Cardiac muscle cell (in vitro differentiated cells and primary cell): ENCODE measurements at regions not wholly inside any gene's neighbourhood (a gene's known extent, or its start where the extent isn't known, plus 50 kb on each side); places are given as distances from the start of the nearest gene placed in this dataset.

Source experiments
- DNase-seq, 2 donors: peaks; one replicate each; pipeline versions ENCODE4 v3.0.0 to v3.0.0-alpha.2; 2010 to 2017; ENCODE audit warnings: low read depth in 1 of 2, low spot score in 1 of 2
- H3K27ac ChIP-seq: fragments of 200-600 bp; sonication (generic); 2 replicates; pipeline ENCODE4 v1.5.1; 2016
- H3K27me3 ChIP-seq: fragments of 200-600 bp; sonication (generic); 2 replicates; pipeline ENCODE4 v1.6.0; 2016; ENCODE audit warnings: control low read depth
- H3K36me3 ChIP-seq: fragments of 200-600 bp; sonication (generic); 2 replicates; pipeline ENCODE4 v1.5.1; 2016; ENCODE audit warnings: control low read depth
- H3K4me1 ChIP-seq: fragments of 200-600 bp; sonication (generic); 2 replicates; pipeline ENCODE4 v1.8.1; 2017; ENCODE audit warnings: low read depth, mild to moderate bottlenecking, mixed run types
- H3K4me3 ChIP-seq: fragments of 200-600 bp; sonication (generic); 2 replicates; pipeline ENCODE4 v1.5.1; 2016; ENCODE audit warnings: mild to moderate bottlenecking
- H3K9me3 ChIP-seq: fragments of 200-600 bp; sonication (generic); 2 replicates; pipeline ENCODE4 v1.5.1; 2017; ENCODE audit warnings: low read depth, mild to moderate bottlenecking, control low read depth
- TF ChIP-seq, protein P1 (sequence below): IDR thresholded peaks from 2 replicates; pipeline ENCODE4 v1.5.1; 2012; ENCODE audit warnings: low read depth, mild to moderate bottlenecking, low read length

DNA sequence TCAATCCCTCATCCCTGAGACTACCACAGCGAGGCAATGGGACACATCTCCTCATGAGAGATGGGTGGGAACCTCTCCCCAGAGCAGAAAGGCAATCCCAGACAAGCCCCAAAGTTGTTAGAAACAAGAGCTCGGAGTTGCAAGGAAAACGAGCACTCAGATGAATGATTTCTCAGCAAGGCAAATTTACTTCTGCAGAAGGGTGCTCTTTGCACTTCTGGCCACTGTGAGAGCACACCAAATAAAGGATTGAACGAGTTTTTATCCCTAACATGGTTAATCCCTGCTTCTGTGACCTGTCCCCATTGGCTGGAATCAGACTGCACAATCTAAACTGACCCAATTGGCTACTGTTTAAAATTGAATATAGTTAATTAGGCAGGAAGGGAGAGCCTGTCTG is 339.1 kb upstream of the POU1F1 start:
- no peaks in the 10 kb centered on the region for H3K36me3 ChIP-seq
- no peaks in the 10 kb centered on the region for H3K27me3 ChIP-seq
- TF ChIP-seq, protein P1, sequence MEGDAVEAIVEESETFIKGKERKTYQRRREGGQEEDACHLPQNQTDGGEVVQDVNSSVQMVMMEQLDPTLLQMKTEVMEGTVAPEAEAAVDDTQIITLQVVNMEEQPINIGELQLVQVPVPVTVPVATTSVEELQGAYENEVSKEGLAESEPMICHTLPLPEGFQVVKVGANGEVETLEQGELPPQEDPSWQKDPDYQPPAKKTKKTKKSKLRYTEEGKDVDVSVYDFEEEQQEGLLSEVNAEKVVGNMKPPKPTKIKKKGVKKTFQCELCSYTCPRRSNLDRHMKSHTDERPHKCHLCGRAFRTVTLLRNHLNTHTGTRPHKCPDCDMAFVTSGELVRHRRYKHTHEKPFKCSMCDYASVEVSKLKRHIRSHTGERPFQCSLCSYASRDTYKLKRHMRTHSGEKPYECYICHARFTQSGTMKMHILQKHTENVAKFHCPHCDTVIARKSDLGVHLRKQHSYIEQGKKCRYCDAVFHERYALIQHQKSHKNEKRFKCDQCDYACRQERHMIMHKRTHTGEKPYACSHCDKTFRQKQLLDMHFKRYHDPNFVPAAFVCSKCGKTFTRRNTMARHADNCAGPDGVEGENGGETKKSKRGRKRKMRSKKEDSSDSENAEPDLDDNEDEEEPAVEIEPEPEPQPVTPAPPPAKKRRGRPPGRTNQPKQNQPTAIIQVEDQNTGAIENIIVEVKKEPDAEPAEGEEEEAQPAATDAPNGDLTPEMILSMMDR = no peak
- H3K4me1 ChIP-seq = no peaks in the 10 kb centered on the region
- H3K4me3 ChIP-seq = no peak overlapping the region
- no peak for DNase-seq
- H3K27ac ChIP-seq = no peak overlapping the region
- no peaks in the 10 kb centered on the region for H3K9me3 ChIP-seq

DNA sequence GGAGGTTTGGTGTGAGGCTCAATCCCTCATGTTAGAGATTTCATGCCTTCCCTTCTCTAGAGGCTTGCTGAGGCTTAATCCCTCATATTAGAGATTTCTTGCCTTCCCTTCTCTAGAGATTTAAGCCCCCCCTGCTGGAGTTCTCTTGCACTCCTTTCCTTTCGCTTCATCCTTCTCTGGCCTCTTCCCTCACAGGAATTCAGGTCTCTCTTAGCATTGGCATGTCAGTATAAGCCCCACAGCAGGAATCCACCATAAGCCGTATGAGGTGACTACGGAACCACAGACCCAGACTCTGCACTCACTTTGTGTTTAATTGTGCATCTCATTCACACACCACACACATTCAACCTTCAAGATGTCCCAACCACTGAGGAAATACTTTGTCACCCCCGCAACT is 338.6 kb upstream of the POU1F1 start:
- no peak for DNase-seq

DNA sequence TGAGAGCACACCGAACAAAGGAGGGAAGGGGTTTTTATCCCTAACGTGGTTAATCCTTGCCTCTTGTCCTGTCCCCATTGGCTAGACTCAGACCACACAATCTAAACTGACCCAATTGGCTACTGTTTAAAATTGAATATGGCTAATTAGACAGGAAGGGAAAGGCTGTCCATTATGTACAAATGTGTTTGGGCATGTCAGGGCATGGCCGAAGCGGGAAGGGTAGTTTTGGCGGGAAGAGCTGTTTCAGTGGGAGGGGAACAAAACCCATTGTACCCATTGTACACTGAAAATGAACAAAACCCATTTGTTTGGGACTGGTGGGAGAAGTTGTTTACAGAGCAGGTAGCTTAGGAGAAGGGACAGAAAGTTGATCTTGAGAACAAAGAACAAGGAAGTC is 330.9 kb upstream of the POU1F1 start:
- H3K27me3 ChIP-seq = no peaks in the 10 kb centered on the region
- no peaks in the 10 kb centered on the region for H3K36me3 ChIP-seq
- H3K4me1 ChIP-seq = no peaks in the 10 kb centered on the region
- H3K27ac ChIP-seq = no peak overlapping the region
- DNase-seq = no peak
- no peaks in the 10 kb centered on the region for H3K9me3 ChIP-seq
- TF ChIP-seq, protein P1 = no peak
- H3K4me3 ChIP-seq = no peak overlapping the region

More for the DNA sequence above, 338.6 kb upstream of the POU1F1 start:
- H3K4me3 ChIP-seq = no peak overlapping the region
- no peaks in the 10 kb centered on the region for H3K27me3 ChIP-seq
- no peaks in the 10 kb centered on the region for H3K36me3 ChIP-seq
- no peak overlapping the region for H3K27ac ChIP-seq
- no peaks in the 10 kb centered on the region for H3K9me3 ChIP-seq
- no peaks in the 10 kb centered on the region for H3K4me1 ChIP-seq
- TF ChIP-seq, protein P1 = no peak

DNA sequence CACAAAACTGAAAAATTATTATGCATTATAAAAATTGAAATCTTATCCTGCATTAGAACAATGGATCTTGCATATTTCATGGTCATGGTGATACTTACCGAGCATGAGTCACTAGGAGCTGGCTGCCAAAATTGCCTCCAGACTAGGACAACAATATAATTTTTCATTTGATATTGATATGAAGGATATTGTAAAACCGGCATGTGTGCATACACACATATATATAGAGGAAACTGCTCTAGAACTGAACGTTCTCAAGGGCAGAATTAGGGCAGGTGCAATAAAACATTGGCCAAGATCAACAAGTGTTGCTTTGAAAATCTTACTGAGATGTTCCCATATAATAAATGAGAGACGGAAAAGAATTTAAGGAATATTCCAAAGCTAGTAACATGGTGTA is 319.4 kb upstream of the POU1F1 start:
- no peak overlapping the region for H3K4me3 ChIP-seq
- no peak overlapping the region for H3K27ac ChIP-seq
- TF ChIP-seq, protein P1 = no peak
- no peak for DNase-seq
- no peaks in the 10 kb centered on the region for H3K9me3 ChIP-seq
- no peaks in the 10 kb centered on the region for H3K27me3 ChIP-seq
- H3K36me3 ChIP-seq = no peaks in the 10 kb centered on the region
- H3K4me1 ChIP-seq = no peaks in the 10 kb centered on the region

DNA sequence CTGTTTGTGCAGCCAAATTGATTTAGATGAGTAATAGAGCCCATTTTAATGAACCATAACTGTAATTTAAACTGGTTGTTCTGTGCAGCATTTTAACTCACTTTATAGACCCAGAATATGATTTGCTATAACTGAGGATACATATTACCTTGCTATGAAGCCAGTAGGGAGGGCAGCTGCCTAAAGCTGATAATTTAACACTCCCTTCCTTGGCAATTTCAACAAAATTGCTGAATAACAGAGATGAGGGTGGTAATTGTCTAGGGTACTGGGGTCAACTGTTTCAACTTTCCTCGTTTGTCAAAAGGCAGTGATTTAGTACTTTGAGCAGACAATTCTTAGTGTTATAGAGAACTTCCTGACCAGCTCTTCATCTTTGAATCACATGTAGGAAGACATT is 304.9 kb upstream of the POU1F1 start:
- no peak for DNase-seq
- Histone ChIP-seq H3K4me3 (no peak overlapping the region), H3K9me3 (no peaks in the 10 kb centered on the region), H3K4me1 (no peaks in the 10 kb centered on the region), H3K36me3 (no peaks in the 10 kb centered on the region), H3K27me3 (no peaks in the 10 kb centered on the region), H3K27ac (no peak overlapping the region)
- TF ChIP-seq, protein P1 = no peak

DNA sequence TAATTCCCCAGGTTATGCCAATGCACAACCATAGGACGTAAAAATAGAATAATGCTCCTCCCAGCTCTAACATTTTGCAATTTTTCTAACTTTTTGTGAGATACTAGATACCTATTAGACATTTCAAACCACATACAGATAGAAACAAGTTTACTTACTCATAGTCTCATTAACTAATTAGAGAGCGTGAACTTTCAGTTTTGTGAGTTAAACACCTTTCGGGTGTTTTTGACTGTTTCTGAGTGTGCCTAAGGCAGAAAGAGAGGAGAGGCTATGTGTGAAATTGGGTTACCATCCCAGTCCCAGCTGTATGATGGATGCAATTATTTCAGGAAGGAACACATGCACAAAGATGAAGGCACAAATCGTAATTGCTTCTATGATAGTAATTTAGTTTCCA is 300.4 kb upstream of the POU1F1 start:
- H3K36me3 ChIP-seq = no peaks in the 10 kb centered on the region
- H3K27ac ChIP-seq = no peak overlapping the region
- DNase-seq = no peak
- TF ChIP-seq, protein P1 = no peak
- H3K4me3 ChIP-seq = no peak overlapping the region
- no peaks in the 10 kb centered on the region for H3K4me1 ChIP-seq
- H3K27me3 ChIP-seq = no peaks in the 10 kb centered on the region
- H3K9me3 ChIP-seq = no peaks in the 10 kb centered on the region
